Testis (tissue), 2 donors: ENCODE measurements at regions not wholly inside any gene's neighbourhood (a gene's known extent, or its start where the extent isn't known, plus 50 kb on each side); places are given as distances from the start of the nearest gene placed in this dataset.
A peak's percentile ranks its signal among the peaks of the same experiment; 100 is the strongest.

ENCODE experiments used
- DNase-seq: peaks from one replicate; pipeline ENCODE4 v3.0.0-alpha.2; 2019
- H3K27ac ChIP-seq, 2 donors: fragments of 200-600 bp; sonication (generic); one replicate each; pipeline ENCODE4 v1.5.1; 2019
- H3K27me3 ChIP-seq: fragments of 200-600 bp; sonication (generic); one replicate; pipeline ENCODE4 v1.5.1; 2019
- H3K36me3 ChIP-seq: fragments of 200-600 bp; sonication (generic); one replicate; pipeline ENCODE4 v1.5.1; 2017; ENCODE audit warnings: low read depth; ENCODE audit errors: missing control alignments
- H3K4me1 ChIP-seq: fragments of 200-600 bp; sonication (generic); one replicate; pipeline ENCODE4 v1.5.1; 2019
- H3K4me3 ChIP-seq, 2 donors: fragments of 200-600 bp; sonication (generic); one replicate each; pipeline ENCODE4 v1.5.1; 2017 to 2019
- H3K9me3 ChIP-seq: fragments of 200-600 bp; sonication (generic); one replicate; pipeline ENCODE4 v1.5.1; 2017
- CTCF ChIP-seq, 3 experiments: fragments of 450-650 bp in 2 of 3; fragments of 200-600 bp in 1 of 3; sonication (generic) in 1 of 3; IDR thresholded peaks; one replicate each; pipeline ENCODE4 v1.5.1; 2016 to 2019; ENCODE audit warnings: antibody characterized with exemption in 3 of 3, mild to moderate bottlenecking in 2 of 3, moderate library complexity in 1 of 3
- POLR2A ChIP-seq: fragments of 450-650 bp; IDR thresholded peaks from one replicate; pipeline ENCODE4 v1.6.1; 2017; ENCODE audit warnings: antibody characterized with exemption, mild to moderate bottlenecking, moderate library complexity
- WGBS, 2 donors: methylation state at CpG; one replicate each; pipeline ENCODE4 v1.1.5; 2018; 5-methylcytosine and 5-hydroxymethylcytosine counted together
- intact Hi-C: fragments of 100-400 bp; cut with DNase I; formaldehyde crosslinking; loops from one replicate; pipeline ENCODE4 v1.15.1; 2023; ENCODE audit warnings: low total_unique reads

GRCh38 chr10:132994185-132994796 lies 51.9 kb upstream of the CFAP46 start:
- TF ChIP-seq CTCF (IDR thresholded peaks at IDR 0.05) (no peak), POLR2A (no peak)
- Histone ChIP-seq H3K27ac (no peak overlapping the region), H3K9me3 (no peaks in the 10 kb centered on the region), H3K4me3 (peak overlapping the region; percentile 26 to 36), H3K36me3 (no peaks in the 10 kb centered on the region), H3K4me1 (no peaks in the 10 kb centered on the region), H3K27me3 (no peaks in the 10 kb centered on the region)
- DNase-seq: no peak
- WGBS, 2 donors: 35 to 44% methylated on average over 23 to 34 of the region's 34 CpGs
- intact Hi-C loops: loop anchor here (10.0 kb wide), 1 partner anchor 81 kb away; no protein-coding TSS in a partner anchor

GRCh38 chr10:132993271-132994184 lies 51.2 kb upstream of the CFAP46 start:
- no peaks in the 10 kb centered on the region for H3K27me3 ChIP-seq
- intact Hi-C loops: loop anchor here (10.0 kb wide), 1 partner anchor 81 kb away; no protein-coding TSS in a partner anchor
- no peaks in the 10 kb centered on the region for H3K36me3 ChIP-seq
- no peak overlapping the region for H3K27ac ChIP-seq
- no peak for TF ChIP-seq POLR2A
- TF ChIP-seq CTCF (IDR thresholded peaks at IDR 0.05): no peak
- WGBS, 2 donors: 92% methylated on average over 21 to 43 of the region's 43 CpGs
- H3K4me3 ChIP-seq: no peak overlapping the region
- H3K4me1 ChIP-seq: no peaks in the 10 kb centered on the region
- DNase-seq: no peak
- no peaks in the 10 kb centered on the region for H3K9me3 ChIP-seq

- H3K4me1 ChIP-seq: no peaks in the 10 kb centered on the region
- intact Hi-C loops: loop anchor here (10.0 kb wide), 1 partner anchor 82 kb away; no protein-coding TSS in a partner anchor
- no peaks in the 10 kb centered on the region for H3K9me3 ChIP-seq
- no peaks in the 10 kb centered on the region for H3K36me3 ChIP-seq
- TF ChIP-seq POLR2A (no peak), CTCF (IDR thresholded peaks at IDR 0.05) (no peak)
- 84 to 91% methylated on average over 20 to 35 of the region's 36 CpGs for WGBS, 2 donors
- H3K4me3 ChIP-seq: no peak overlapping the region
- no peaks in the 10 kb centered on the region for H3K27me3 ChIP-seq
- no peak for DNase-seq
- H3K27ac ChIP-seq: no peak overlapping the region
Observed at GRCh38 chr10:132992433-132993215, 50.3 kb upstream of the CFAP46 start.
